Liver (tissue), 3 donors: ENCODE measurements at regions not wholly inside any gene's neighbourhood (a gene's known extent, or its start where the extent isn't known, plus 50 kb on each side); places are given as distances from the start of the nearest gene placed in this dataset.

Experiments used
- RAD21 ChIP-seq, 2 donors: IDR thresholded peaks; 2 replicates each; pipeline ENCODE4 v1.6.1; 2016; ENCODE audit warnings: antibody characterized with exemption in 2 of 2, mild to moderate bottlenecking in 2 of 2
- RXRA ChIP-seq, 2 donors: IDR thresholded peaks; 2 replicates each; pipeline ENCODE4 v1.6.1; 2017 to 2018; ENCODE audit warnings: antibody characterized with exemption in 2 of 2, mild to moderate bottlenecking in 1 of 2
- SP1 ChIP-seq: IDR thresholded peaks from 2 replicates; pipeline ENCODE4 v1.6.1; 2018; ENCODE audit warnings: antibody characterized with exemption, mild to moderate bottlenecking
- TAF1 ChIP-seq: conservative IDR thresholded peaks from 2 replicates; pipeline ENCODE4 v1.6.1; 2016; ENCODE audit warnings: antibody characterized with exemption, mild to moderate bottlenecking
- YY1 ChIP-seq: IDR thresholded peaks from 2 replicates; pipeline ENCODE4 v1.6.1; 2016; ENCODE audit warnings: antibody characterized with exemption, mild to moderate bottlenecking
- TF ChIP-seq, protein P1 (sequence below): fragments of 150-350 bp; IDR thresholded peaks from 2 replicates; pipeline ENCODE4 v1.5.1; 2017; ENCODE audit warnings: improper control_type of control experiment, low read depth, low read length; ENCODE audit not compliant: missing input control
- TF ChIP-seq, protein P2 (sequence below): IDR thresholded peaks from 2 replicates; pipeline ENCODE4 v1.6.1; 2016; ENCODE audit warnings: antibody characterized with exemption
- TF ChIP-seq, protein P3 (sequence below): IDR thresholded peaks from 2 replicates; pipeline ENCODE4 v1.6.1; 2016; ENCODE audit warnings: antibody characterized with exemption, mild to moderate bottlenecking
- TF ChIP-seq, protein P4 (sequence below): IDR thresholded peaks from 2 replicates; pipeline ENCODE4 v1.6.1; 2016; ENCODE audit warnings: antibody characterized with exemption
- TF ChIP-seq, protein P5 (sequence below): IDR thresholded peaks from 2 replicates; pipeline ENCODE4 v1.6.1; 2016; ENCODE audit warnings: antibody characterized with exemption
- donor health status: healthy.
- donor health status: healthy.

DNA sequence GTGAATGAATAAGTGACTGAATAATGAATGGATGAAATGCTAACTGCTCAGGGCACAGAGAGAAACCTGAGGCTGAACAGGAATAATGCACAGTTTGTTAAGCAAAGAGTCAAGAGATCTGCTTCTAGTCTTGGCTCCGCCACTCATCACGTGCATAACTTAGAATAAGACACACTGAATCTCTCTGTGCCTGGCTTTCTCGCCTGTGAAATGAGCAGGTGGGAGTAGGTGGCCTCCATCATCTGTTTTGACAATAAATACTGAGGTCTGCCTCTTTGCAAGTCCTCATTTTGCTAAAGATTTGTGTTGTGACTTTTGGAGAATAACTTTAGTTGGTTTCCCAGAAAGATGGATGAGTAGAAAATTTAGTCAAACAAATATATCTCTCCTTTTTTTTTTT, 318.0 kb downstream of the FBXW7 start:
- TF ChIP-seq, protein P1, sequence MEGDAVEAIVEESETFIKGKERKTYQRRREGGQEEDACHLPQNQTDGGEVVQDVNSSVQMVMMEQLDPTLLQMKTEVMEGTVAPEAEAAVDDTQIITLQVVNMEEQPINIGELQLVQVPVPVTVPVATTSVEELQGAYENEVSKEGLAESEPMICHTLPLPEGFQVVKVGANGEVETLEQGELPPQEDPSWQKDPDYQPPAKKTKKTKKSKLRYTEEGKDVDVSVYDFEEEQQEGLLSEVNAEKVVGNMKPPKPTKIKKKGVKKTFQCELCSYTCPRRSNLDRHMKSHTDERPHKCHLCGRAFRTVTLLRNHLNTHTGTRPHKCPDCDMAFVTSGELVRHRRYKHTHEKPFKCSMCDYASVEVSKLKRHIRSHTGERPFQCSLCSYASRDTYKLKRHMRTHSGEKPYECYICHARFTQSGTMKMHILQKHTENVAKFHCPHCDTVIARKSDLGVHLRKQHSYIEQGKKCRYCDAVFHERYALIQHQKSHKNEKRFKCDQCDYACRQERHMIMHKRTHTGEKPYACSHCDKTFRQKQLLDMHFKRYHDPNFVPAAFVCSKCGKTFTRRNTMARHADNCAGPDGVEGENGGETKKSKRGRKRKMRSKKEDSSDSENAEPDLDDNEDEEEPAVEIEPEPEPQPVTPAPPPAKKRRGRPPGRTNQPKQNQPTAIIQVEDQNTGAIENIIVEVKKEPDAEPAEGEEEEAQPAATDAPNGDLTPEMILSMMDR = no peak
- TF ChIP-seq, protein P2, sequence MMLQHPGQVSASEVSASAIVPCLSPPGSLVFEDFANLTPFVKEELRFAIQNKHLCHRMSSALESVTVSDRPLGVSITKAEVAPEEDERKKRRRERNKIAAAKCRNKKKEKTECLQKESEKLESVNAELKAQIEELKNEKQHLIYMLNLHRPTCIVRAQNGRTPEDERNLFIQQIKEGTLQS = no peak
- TF ChIP-seq YY1 (no peak), RAD21 (IDR thresholded peaks at IDR 0.05) (no peak), SP1 (no peak), TAF1 (no peak), RXRA (IDR thresholded peaks at IDR 0.05) (no peak)
- TF ChIP-seq, protein P3, sequence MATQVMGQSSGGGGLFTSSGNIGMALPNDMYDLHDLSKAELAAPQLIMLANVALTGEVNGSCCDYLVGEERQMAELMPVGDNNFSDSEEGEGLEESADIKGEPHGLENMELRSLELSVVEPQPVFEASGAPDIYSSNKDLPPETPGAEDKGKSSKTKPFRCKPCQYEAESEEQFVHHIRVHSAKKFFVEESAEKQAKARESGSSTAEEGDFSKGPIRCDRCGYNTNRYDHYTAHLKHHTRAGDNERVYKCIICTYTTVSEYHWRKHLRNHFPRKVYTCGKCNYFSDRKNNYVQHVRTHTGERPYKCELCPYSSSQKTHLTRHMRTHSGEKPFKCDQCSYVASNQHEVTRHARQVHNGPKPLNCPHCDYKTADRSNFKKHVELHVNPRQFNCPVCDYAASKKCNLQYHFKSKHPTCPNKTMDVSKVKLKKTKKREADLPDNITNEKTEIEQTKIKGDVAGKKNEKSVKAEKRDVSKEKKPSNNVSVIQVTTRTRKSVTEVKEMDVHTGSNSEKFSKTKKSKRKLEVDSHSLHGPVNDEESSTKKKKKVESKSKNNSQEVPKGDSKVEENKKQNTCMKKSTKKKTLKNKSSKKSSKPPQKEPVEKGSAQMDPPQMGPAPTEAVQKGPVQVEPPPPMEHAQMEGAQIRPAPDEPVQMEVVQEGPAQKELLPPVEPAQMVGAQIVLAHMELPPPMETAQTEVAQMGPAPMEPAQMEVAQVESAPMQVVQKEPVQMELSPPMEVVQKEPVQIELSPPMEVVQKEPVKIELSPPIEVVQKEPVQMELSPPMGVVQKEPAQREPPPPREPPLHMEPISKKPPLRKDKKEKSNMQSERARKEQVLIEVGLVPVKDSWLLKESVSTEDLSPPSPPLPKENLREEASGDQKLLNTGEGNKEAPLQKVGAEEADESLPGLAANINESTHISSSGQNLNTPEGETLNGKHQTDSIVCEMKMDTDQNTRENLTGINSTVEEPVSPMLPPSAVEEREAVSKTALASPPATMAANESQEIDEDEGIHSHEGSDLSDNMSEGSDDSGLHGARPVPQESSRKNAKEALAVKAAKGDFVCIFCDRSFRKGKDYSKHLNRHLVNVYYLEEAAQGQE = no peak
- TF ChIP-seq, protein P4, sequence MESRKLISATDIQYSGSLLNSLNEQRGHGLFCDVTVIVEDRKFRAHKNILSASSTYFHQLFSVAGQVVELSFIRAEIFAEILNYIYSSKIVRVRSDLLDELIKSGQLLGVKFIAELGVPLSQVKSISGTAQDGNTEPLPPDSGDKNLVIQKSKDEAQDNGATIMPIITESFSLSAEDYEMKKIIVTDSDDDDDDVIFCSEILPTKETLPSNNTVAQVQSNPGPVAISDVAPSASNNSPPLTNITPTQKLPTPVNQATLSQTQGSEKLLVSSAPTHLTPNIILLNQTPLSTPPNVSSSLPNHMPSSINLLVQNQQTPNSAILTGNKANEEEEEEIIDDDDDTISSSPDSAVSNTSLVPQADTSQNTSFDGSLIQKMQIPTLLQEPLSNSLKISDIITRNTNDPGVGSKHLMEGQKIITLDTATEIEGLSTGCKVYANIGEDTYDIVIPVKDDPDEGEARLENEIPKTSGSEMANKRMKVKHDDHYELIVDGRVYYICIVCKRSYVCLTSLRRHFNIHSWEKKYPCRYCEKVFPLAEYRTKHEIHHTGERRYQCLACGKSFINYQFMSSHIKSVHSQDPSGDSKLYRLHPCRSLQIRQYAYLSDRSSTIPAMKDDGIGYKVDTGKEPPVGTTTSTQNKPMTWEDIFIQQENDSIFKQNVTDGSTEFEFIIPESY = no peak
- TF ChIP-seq, protein P5, sequence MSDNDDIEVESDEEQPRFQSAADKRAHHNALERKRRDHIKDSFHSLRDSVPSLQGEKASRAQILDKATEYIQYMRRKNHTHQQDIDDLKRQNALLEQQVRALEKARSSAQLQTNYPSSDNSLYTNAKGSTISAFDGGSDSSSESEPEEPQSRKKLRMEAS = no peak
